ENCODE measurements at regions not wholly inside any gene's neighbourhood (a gene's known extent, or its start where the extent isn't known, plus 50 kb on each side); places are given as distances from the start of the nearest gene placed in this dataset.
A peak's percentile ranks its signal among the peaks of the same experiment; 100 is the strongest.

- Histone ChIP-seq H3K79me2 (ENCODE audit: low read depth) (no peaks in the 10 kb centered on the region), H2AFZ (replicated peaks) (no peak overlapping the region), H3K9me3 (ENCODE audit: low read depth) (no peaks in the 10 kb centered on the region), H3K4me3 (no peak overlapping the region), H3K9ac (no peak overlapping the region), H3F3A (ENCODE audit: low read depth) (no peaks in the 10 kb centered on the region), H4K20me1 (ENCODE audit: low read depth) (no peaks in the 10 kb centered on the region), H3K4me2 (no peak overlapping the region), H3K27ac (no peak overlapping the region), H3K36me3 (no peaks in the 10 kb centered on the region), H3K4me1 (peaks cover 3% of the 10 kb centered on the region), H3K27me3 (no peaks in the 10 kb centered on the region)
- no peak for DNase-seq (ENCODE audit: low spot score)
- Mint-ChIP-seq H3K9me3 (no peaks in the 10 kb centered on the region), H3K27me3 (ENCODE audit: insufficient read depth, low read depth) (peaks cover 2% of the 10 kb centered on the region), H3K4me1 (peaks cover 3% of the 10 kb centered on the region), H3K36me3 (no peaks in the 10 kb centered on the region), H3K27ac (no peak overlapping the region), H3K4me3 (no peak overlapping the region)
- TF ChIP-seq CTCF (IDR thresholded peaks at IDR 0.05), result no peak
- TF ChIP-seq EZH2phosphoT487 (IDR thresholded peaks at IDR 0.05), result no peak
- TF ChIP-seq EZH2 (IDR thresholded peaks at IDR 0.05), result no peak
Measured at GRCh38 chr12:5186715-5187114, 143.0 kb downstream of the KCNA5 start.

GRCh38 chr12:5187136-5187535, 143.5 kb downstream of the KCNA5 start:
- no peak overlapping the region for H3K4me3 Mint-ChIP-seq
- no peaks in the 10 kb centered on the region for H3K36me3 Mint-ChIP-seq
- Histone ChIP-seq H4K20me1 (ENCODE audit: low read depth) (no peaks in the 10 kb centered on the region), H3K4me1 (peaks cover 3% of the 10 kb centered on the region), H3K79me2 (ENCODE audit: low read depth) (no peaks in the 10 kb centered on the region), H2AFZ (replicated peaks) (no peak overlapping the region), H3K9me3 (ENCODE audit: low read depth) (no peaks in the 10 kb centered on the region), H3K27ac (no peak overlapping the region), H3K4me3 (no peak overlapping the region), H3K27me3 (no peaks in the 10 kb centered on the region), H3K36me3 (no peaks in the 10 kb centered on the region), H3K9ac (no peak overlapping the region), H3K4me2 (no peak overlapping the region), H3F3A (ENCODE audit: low read depth) (no peaks in the 10 kb centered on the region)
- TF ChIP-seq EZH2phosphoT487 (IDR thresholded peaks at IDR 0.05), result no peak
- no peak for TF ChIP-seq EZH2 (IDR thresholded peaks at IDR 0.05)
- TF ChIP-seq CTCF (IDR thresholded peaks at IDR 0.05), result no peak
- DNase-seq (ENCODE audit: low spot score), result no peak
- peak overlapping the region; percentile 36 for H3K27ac Mint-ChIP-seq
- H3K9me3 Mint-ChIP-seq, result no peaks in the 10 kb centered on the region
- H3K27me3 Mint-ChIP-seq (ENCODE audit: insufficient read depth, low read depth), result peaks cover 2% of the 10 kb centered on the region
- peaks cover 3% of the 10 kb centered on the region for H3K4me1 Mint-ChIP-seq

- TF ChIP-seq EZH2 (IDR thresholded peaks at IDR 0.05), result no peak
- TF ChIP-seq EZH2phosphoT487 (IDR thresholded peaks at IDR 0.05), result no peak
- TF ChIP-seq CTCF (IDR thresholded peaks at IDR 0.05), result no peak
- no peaks in the 10 kb centered on the region for H3K36me3 ChIP-seq
- Mint-ChIP-seq H3K9me3 (no peaks in the 10 kb centered on the region), H3K4me3 (no peak overlapping the region), H3K27me3 (ENCODE audit: insufficient read depth, low read depth) (no peaks in the 10 kb centered on the region), H3K27ac (no peak overlapping the region), H3K36me3 (no peaks in the 10 kb centered on the region), H3K4me1 (peaks cover 3% of the 10 kb centered on the region)
- no peak overlapping the region for H3K27ac ChIP-seq
- H2AFZ ChIP-seq (replicated peaks), result no peak overlapping the region
- no peaks in the 10 kb centered on the region for H3K9me3 ChIP-seq (ENCODE audit: low read depth)
- H3K27me3 ChIP-seq, result no peaks in the 10 kb centered on the region
- no peaks in the 10 kb centered on the region for H4K20me1 ChIP-seq (ENCODE audit: low read depth)
- peaks cover 3% of the 10 kb centered on the region for H3K4me1 ChIP-seq
- H3K9ac ChIP-seq, result no peak overlapping the region
- no peaks in the 10 kb centered on the region for H3F3A ChIP-seq (ENCODE audit: low read depth)
- no peaks in the 10 kb centered on the region for H3K79me2 ChIP-seq (ENCODE audit: low read depth)
- H3K4me2 ChIP-seq, result no peak overlapping the region
- no peak for DNase-seq (ENCODE audit: low spot score)
- H3K4me3 ChIP-seq, result no peak overlapping the region
Measured at GRCh38 chr12:5188472-5188871, 144.8 kb downstream of the KCNA5 start.
